K562 (cell line): ENCODE measurements at regions not wholly inside any gene's neighbourhood (a gene's known extent, or its start where the extent isn't known, plus 50 kb on each side); places are given as distances from the start of the nearest gene placed in this dataset.

Experiments
- HDAC6 ChIP-seq: IDR thresholded peaks from 2 replicates; pipeline ENCODE4 v1.6.1; 2012; ENCODE audit warnings: low read depth, mild to moderate bottlenecking, control low read depth, inconsistent platforms, low read length, moderate library complexity
- RNF219 ChIP-seq: fragments of 250-450 bp; sonication (Bioruptor Pico); IDR thresholded peaks from 2 replicates; pipeline ENCODE4 v1.5.0; 2022; ENCODE audit warnings: mild to moderate bottlenecking

DNA sequence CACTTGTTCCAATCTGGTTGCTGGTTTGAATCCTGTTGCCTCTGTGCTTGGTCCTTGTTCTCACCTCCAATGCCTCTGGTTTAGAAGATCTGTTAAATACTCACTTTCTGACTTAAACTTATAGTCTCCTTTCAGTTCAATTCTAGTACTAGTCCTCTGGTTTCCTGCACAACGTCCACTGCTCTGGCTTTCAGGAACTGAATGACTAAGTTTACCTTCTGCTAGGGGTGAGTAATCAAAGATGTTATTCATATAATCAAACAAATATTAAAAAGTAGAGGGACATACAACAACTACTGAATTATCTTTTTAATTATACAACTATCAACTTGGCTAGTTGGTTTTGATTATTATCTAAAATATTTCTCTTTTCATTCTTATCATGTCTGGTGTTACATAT, 496.4 kb upstream of the TOM1L1 start:
- TF ChIP-seq RNF219 (CRISPR knock-in tag) = no peak
- no peak for TF ChIP-seq HDAC6
